ENCODE measurements at regions not wholly inside any gene's neighbourhood (a gene's known extent, or its start where the extent isn't known, plus 50 kb on each side); places are given as distances from the start of the nearest gene placed in this dataset.

- TF ChIP-seq ZNF462 (CRISPR knock-in tag; IDR thresholded peaks at IDR 0.05) (no peak), ZNF114 (CRISPR knock-in tag; IDR thresholded peaks at IDR 0.05) (no peak)
Observed at GRCh38 chr2:10242451-10242850, 60.3 kb upstream of the HPCAL1 start (continued).

GRCh38 chr2:10242998-10243925 lies 59.4 kb upstream of the HPCAL1 start:
- Histone ChIP-seq H3K36me3 (ENCODE audit: insufficient read depth) (no peaks in the 10 kb centered on the region), H3K4me2 (no peak overlapping the region), H4K20me1 (replicated peaks; ENCODE audit: insufficient read depth) (no peaks in the 10 kb centered on the region), H3K27me3 (ENCODE audit: insufficient read depth) (no peaks in the 10 kb centered on the region), H3F3A (replicated peaks; ENCODE audit: low read depth) (no peaks in the 10 kb centered on the region), H3K4me3 (no peak overlapping the region), H3K79me2 (replicated peaks; ENCODE audit: insufficient read depth) (no peaks in the 10 kb centered on the region), H3K4me1 (ENCODE audit: insufficient read depth) (no peaks in the 10 kb centered on the region), H2AFZ (no peak overlapping the region), H3K9me2 (ENCODE audit: insufficient read depth) (no peaks in the 10 kb centered on the region), H3K27ac (ENCODE audit: low read depth) (no peak overlapping the region)
- Mint-ChIP-seq H3K4me3 (no peak overlapping the region), H3K9me3 (no peaks in the 10 kb centered on the region), H3K27me3 (ENCODE audit: insufficient read depth, low read depth, poor library complexity) (no peaks in the 10 kb centered on the region), H3K4me1 (no peaks in the 10 kb centered on the region; the same call in 2 of the 3 replicates), H3K36me3 (ENCODE audit: low read depth) (no peaks in the 10 kb centered on the region), H3K27ac (no peak overlapping the region)
- DNase-seq (ENCODE audit: low spot score) (no peak), ATAC-seq (no peak)
- TF ChIP-seq CREB1 (CRISPR knock-in tag; IDR thresholded peaks at IDR 0.05; ENCODE audit: low read depth): no peak
- no peak for TF ChIP-seq ETS1 (IDR thresholded peaks at IDR 0.05)
- TF ChIP-seq JUNB (IDR thresholded peaks at IDR 0.05; ENCODE audit: unreplicated experiment): no peak
- no peak for TF ChIP-seq EZH2phosphoT487 (IDR thresholded peaks at IDR 0.05; ENCODE audit: unreplicated experiment)
- TF ChIP-seq ZNF462 (CRISPR knock-in tag; IDR thresholded peaks at IDR 0.05): no peak
- TF ChIP-seq ZNF331 (CRISPR knock-in tag; IDR thresholded peaks at IDR 0.05; ENCODE audit: low read depth): no peak
